ENCODE measurements at regions not wholly inside any gene's neighbourhood (a gene's known extent, or its start where the extent isn't known, plus 50 kb on each side); places are given as distances from the start of the nearest gene placed in this dataset.

GRCh38 chr10:132115732-132116131, 50.0 kb downstream of the JAKMIP3 start:
- no peak for DNase-seq

GRCh38 chr10:132117146-132117545, 51.4 kb downstream of the JAKMIP3 start:
- no peak for DNase-seq

DNA sequence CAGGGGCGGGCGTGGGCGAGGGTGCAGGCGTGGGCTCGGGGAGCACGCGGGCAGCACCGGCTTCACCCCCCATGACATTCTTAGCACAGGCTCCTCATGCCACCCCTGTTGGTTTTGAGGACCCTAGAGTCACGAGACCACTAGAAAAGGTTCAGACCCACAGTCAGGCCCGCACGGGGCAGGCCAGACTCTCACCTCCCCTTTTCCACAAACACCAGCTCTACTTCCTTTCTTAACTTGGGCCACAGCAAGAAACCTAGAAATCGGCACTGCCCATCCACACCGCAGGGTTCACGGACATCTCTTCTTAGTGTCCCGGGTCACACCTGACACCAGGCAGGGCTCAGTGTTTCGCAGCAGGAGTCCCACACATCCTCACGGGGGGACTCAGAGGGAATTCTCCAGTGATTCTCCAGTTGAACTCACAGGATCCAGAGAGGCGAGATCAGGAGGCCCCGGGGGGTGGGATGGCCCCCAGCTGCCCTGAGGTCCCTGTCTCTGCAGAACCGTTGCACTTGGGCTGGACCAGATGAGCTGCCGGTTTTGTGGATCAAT, 52.0 kb downstream of the JAKMIP3 start:
- DNase-seq = no peak

GRCh38 chr10:132118366-132118765, 52.6 kb downstream of the JAKMIP3 start:
- no peak for DNase-seq

DNA sequence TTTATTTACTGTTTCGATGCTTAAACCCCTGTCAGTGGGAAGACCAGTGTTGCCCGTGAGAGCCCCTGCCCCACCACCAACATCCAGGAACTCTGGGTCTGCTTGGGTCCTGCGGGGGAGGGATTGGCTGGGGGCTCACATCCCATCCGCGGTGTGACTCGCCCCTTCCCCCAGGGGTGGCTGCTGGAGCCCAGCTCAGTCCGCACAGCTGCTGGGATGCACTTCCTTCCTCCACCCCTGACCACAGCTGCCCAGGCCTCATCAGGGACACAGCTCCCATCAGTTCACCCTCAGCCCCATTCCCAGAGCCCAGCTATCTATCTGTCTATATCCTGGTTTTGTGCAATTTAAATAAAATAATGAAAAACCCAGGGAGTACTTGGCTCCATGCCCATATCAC, 54.5 kb downstream of the JAKMIP3 start:
- DNase-seq = no peak

DNA sequence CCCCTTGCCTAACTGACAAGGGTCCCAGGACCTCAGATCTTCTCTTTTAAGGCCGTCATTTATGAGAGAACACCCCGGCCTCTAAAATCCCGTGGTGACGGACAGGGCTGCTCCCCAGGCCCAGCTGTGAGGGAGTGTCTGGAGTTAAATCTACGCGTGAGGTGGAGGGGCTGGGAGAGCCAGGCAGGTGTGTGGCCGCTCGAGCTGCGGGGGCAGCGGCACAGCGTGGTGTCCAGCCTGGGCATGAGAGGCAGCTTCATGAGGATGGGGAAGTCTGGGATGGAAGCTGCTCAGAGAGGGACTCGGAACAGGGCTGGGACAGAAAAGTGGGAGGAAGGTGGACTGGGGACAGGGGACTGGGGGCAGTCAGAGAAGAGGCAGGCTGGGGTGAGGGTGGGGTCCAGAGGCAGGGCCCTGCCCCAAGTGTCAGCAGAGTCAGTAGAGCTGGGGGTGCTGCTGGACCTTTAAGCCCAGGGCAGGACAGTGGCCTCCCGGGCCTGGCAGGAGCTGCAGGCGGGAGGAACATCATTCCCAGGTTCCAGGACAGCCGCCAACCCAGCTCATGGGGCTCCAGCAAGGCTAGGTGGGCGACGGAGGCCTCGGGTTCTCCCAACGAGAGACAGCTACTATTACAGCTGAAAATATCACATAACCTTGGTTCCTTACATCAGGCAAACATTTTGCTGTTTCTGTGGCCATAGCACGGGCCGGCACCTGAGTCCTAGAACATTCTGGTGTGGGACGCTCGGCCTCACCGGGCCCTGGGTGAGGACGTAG, 55.2 kb downstream of the JAKMIP3 start:
- no peak for DNase-seq

- no peak for DNase-seq
Measured at GRCh38 chr10:132121511-132121830, 55.7 kb downstream of the JAKMIP3 start.

DNA sequence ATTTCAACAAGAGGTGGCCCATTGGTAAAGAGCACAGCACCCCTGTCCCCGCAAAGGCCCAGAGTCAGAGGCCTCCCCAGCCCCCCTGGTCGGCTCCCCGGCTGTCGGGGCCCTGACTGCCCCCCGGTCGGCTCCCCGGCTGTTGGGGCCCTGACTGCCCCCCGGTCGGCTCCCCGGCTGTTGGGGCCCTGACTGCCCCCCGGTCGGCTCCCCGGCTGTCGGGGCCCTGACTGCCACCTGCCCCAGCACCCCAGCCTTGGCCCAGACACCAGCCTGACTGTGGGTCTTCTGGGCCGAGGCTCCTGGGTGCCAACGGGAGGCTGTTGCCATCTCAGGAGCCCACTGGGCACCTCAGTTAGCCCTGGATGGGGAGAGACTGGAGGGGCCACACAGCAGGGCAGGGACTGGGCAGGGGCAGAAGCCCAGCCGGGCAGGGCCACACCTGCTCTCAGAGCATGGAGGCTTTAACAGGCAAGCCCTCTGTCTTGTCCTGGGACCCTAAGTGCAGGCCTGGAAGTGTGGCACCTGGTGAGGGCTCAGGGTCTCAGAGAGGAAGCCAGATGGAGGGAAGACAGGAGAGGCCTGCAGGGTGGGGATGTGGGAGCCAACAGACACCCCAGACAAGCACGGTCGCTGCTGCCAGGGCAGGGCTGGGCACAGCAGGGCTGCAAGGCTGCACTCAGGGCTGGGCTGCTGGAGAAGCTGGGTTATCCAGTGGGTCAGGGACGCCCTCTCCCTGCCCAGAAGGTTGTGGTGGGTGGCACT, 56.5 kb downstream of the JAKMIP3 start:
- DNase-seq = no peak

DNA sequence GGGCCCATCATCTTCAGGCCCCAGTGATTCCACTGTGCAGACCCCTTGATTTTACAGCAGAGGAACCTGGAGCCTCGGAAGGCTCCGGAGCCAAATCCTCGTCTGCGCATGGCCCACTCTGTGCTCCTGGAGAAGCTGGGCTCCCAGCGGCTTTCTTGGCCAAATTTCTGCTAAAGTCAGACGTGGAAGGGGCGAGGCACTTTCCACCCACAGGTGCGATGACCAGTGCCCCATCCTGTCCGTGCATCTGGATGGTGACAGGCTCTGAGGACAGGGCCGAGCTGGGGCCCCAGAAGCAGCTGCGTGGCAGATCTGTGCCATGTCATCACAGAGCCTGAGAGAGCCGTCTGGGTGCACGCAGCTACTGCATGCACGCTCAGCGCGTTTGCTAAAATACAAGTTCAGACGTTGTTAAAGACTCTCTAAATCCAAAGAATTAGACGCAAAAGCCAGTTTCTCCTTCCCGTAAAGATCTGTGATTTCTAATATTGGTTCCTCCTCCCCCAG, 57.2 kb downstream of the JAKMIP3 start:
- no peak for DNase-seq

GRCh38 chr10:132123606-132124005, 57.9 kb downstream of the JAKMIP3 start:
- no peak for DNase-seq

GRCh38 chr10:132124201-132124920, 58.6 kb downstream of the JAKMIP3 start:
- DNase-seq = no peak

GRCh38 chr10:132129431-132129830, 57.3 kb upstream of the DPYSL4 start:
- no peak for DNase-seq

DNA sequence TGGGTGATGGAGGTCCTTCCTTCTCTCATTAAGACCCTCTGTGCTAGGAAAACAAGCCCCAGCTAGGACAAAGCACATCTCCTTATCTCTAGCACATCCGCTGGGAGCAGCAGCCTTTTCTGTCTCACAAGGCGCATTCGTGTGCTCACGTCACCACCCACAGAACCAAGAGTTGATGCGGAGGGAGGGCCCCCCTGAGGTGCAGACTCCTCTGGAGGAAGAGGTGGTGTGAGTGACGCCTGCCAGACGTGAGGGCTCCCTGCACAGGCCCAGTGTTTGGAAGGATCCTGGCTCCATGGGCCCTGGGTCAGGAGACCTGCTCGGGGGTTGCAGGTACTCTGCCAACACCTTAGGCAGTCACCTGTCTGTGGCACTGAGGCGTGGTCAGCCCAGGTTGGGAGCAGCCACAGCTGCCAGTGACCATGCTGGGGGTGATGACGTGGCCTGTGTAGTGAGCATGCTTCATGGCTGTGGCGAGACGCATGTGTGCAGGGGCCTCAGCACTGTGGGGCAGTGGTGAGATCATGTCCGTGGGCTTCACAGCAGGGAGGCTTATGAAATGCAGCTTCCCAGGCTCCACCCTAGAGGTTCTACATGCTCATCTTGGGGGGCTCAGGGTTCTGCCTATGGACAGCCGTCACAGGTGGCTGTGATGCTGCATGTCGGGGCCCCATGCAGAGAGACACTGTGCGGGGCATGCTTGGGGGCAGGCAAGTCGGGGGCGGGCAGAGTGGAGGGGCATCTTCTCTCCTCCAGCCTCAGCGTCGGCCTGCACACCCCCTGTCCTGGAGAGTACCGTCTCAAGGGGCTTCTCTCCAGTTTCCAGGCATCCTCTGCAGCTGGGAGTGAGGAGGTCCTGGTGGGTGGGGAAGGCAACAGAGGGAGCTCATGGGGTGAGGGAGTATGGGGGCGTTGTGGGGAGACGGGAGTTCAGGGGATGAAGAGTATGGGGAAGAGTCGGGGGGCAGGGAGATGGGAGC, 56.2 kb upstream of the DPYSL4 start:
- DNase-seq = no peak

GRCh38 chr10:132131581-132132420, 54.9 kb upstream of the DPYSL4 start:
- DNase-seq = no peak

DNA sequence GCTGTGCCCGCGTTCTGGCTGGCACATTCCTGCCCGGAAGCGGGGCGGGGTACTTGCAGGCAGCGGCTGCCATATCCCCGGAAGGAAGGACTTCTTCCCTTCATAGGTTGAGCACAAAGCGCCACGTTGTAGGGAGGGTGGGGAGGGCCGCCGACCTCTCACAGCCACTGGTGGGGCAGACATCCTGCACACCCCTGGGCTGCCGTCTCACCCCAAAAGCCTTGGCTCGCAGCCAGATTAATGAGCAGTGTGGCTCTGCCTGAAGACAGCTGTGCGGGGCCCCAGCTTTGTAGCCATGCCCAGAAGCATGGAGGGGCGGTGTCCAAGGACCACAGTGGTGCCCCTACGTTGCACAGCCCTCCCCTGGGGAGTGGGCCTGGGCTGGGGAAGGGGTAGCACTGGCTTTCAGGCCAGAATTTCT, 54.3 kb upstream of the DPYSL4 start:
- peak; percentile 73 for DNase-seq

DNA sequence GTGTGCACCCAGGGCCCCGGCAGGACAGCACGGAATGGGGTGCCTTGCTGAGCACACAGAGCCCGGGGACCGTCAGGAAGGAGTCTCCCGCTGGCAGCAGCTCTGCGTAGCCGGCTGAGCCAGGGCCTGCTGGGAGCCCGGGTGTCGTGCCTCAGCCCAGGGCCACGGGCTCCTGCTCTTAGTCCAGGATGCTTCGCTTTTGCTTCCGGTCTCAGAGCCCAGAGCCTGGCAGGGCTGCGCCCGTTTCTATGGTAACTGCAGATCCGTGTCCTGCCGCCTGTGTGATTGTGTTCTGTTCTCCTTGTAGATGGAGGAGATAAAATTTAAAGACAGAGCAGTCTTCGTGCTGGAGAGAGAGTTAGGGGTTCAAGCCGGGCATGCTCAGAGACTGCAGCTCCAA, 53.7 kb upstream of the DPYSL4 start:
- peak; percentile 18 for DNase-seq

- no peak for DNase-seq
Measured at GRCh38 chr10:132133449-132134240, 53.1 kb upstream of the DPYSL4 start.

GRCh38 chr10:132134241-132135052, 52.3 kb upstream of the DPYSL4 start:
- DNase-seq = no peak

Data from RPMI8226 (cell line).